ENCODE measurements at regions not wholly inside any gene's neighbourhood (a gene's known extent, or its start where the extent isn't known, plus 50 kb on each side); places are given as distances from the start of the nearest gene placed in this dataset.

GRCh38 chr9:16150501-16150900, 597.7 kb downstream of the CCDC171 start:
- H3K4me2 ChIP-seq (ENCODE audit: insufficient read depth, insufficient read length, low read length): no peak overlapping the region
- Mint-ChIP-seq H3K4me3 (no peak overlapping the region), H3K27me3 (ENCODE audit: low read depth) (peaks cover 34% of the 10 kb centered on the region)

More at GRCh38 chr9:16150501-16150900, 597.7 kb downstream of the CCDC171 start:
- Histone ChIP-seq H2BK120ac (ENCODE audit: low read depth, low read length, poor library complexity, severe bottlenecking) (no peak overlapping the region), H3K56ac (ENCODE audit: insufficient read length, low read depth, low read length) (no peak overlapping the region), H3K9me3 (ENCODE audit: control insufficient read depth, low read depth, low read length) (no peaks in the 10 kb centered on the region), H2AFZ (ENCODE audit: low read length) (no peak overlapping the region), H2BK15ac (ENCODE audit: low read depth, low read length) (no peak overlapping the region), H2BK5ac (ENCODE audit: insufficient read length, low read length) (no peak overlapping the region), H2AK5ac (ENCODE audit: insufficient read length, low read length) (no peak overlapping the region), H4K20me1 (ENCODE audit: control insufficient read depth, insufficient read depth, insufficient read length) (no peaks in the 10 kb centered on the region), H4K91ac (ENCODE audit: insufficient read length, low read depth, low read length) (no peak overlapping the region), H3K4me1 (ENCODE audit: insufficient read depth, low read length) (no peaks in the 10 kb centered on the region), H3K23ac (ENCODE audit: insufficient read length, low read depth, low read length) (no peak overlapping the region), H2BK12ac (ENCODE audit: insufficient read length, low read depth, low read length) (no peak overlapping the region), H4K5ac (ENCODE audit: insufficient read length, low read depth, low read length) (no peak overlapping the region), H3K14ac (ENCODE audit: insufficient read depth, low read length) (no peak overlapping the region), H3K23me2 (ENCODE audit: insufficient read length, low read depth, low read length, poor library complexity, severe bottlenecking) (no peaks in the 10 kb centered on the region), H3K4ac (ENCODE audit: low read depth, low read length) (no peak overlapping the region), H4K8ac (replicated peaks; ENCODE audit: insufficient read length, low read depth, low read length) (no peak overlapping the region), H3K9ac (ENCODE audit: extremely low read depth, insufficient read length, low read length) (no peak overlapping the region), H3K18ac (ENCODE audit: insufficient read length, low read depth, low read length) (no peak overlapping the region), H3T11ph (ENCODE audit: low read length) (no peak overlapping the region), H2BK20ac (ENCODE audit: low read depth, low read length, poor library complexity, severe bottlenecking) (no peak overlapping the region), H3K79me1 (ENCODE audit: insufficient read depth, low read depth, low read length, poor library complexity, severe bottlenecking) (no peaks in the 10 kb centered on the region), H3K79me2 (ENCODE audit: insufficient read depth, low read length) (no peaks in the 10 kb centered on the region), H3K27me3 (ENCODE audit: insufficient read depth, low read length) (no peaks in the 10 kb centered on the region; the same call in 1 of the 2 replicates), H3K27ac (ENCODE audit: insufficient read length, low read depth, low read length) (no peak overlapping the region)
- DNase-seq: no peak
- no peaks in the 10 kb centered on the region; a peak in 1 of 5 replicates for H3K9me3 Mint-ChIP-seq
- no peak overlapping the region for H3K27ac Mint-ChIP-seq
- TF ChIP-seq CTCF (conservative IDR thresholded peaks at IDR 0.05): no peak
- H3K36me3 Mint-ChIP-seq (ENCODE audit: insufficient read depth in 1 of 3, low read depth in 3 of 3): no peaks in the 10 kb centered on the region
- peaks cover 13 to 20% of the 10 kb centered on the region in 2 experiments for H3K4me1 Mint-ChIP-seq
- no CpG with 5 or more reads among the region's 4 CpGs for WGBS (ENCODE audit: extremely low coverage, insufficient read length, low lambda C conversion rate)
